ENCODE measurements at regions not wholly inside any gene's neighbourhood (a gene's known extent, or its start where the extent isn't known, plus 50 kb on each side); places are given as distances from the start of the nearest gene placed in this dataset.

GRCh38 chr3:117104792-117105191 is 395.2 kb downstream of the TUSC7 start:
- intact Hi-C loops (cut with DNase I; ENCODE audit: low total_unique reads): no loop called here

GRCh38 chr3:117105686-117106085 is 396.1 kb downstream of the TUSC7 start:
- TF ChIP-seq POLR2A (IDR thresholded peaks at IDR 0.05) (no peak), CTCF (IDR thresholded peaks at IDR 0.05) (no peak)
- intact Hi-C loops (cut with DNase I; ENCODE audit: low total_unique reads): no loop called here
- no peak overlapping the region for H3K4me3 ChIP-seq (ENCODE audit: low read depth, poor library complexity, severe bottlenecking)
- DNase-seq (ENCODE audit: low spot score in 2 of 2): no peak
- 42 to 48% methylated on average over 5 of the region's 5 CpGs for WGBS, 2 donors

More at GRCh38 chr3:117104792-117105191, 395.2 kb downstream of the TUSC7 start:
- TF ChIP-seq CTCF (IDR thresholded peaks at IDR 0.05): no peak
- no peak for TF ChIP-seq POLR2A (IDR thresholded peaks at IDR 0.05)
- 85 to 90% methylated on average over 4 of the region's 4 CpGs for WGBS, 2 donors
- H3K4me3 ChIP-seq (ENCODE audit: low read depth, poor library complexity, severe bottlenecking): no peak overlapping the region
- DNase-seq (ENCODE audit: low spot score in 2 of 2): no peak

GRCh38 chr3:117106396-117106795 is 396.8 kb downstream of the TUSC7 start:
- no peak for DNase-seq (ENCODE audit: low spot score in 2 of 2)
- WGBS, 2 donors: 82 to 85% methylated on average over 2 of the region's 2 CpGs
- intact Hi-C loops (cut with DNase I; ENCODE audit: low total_unique reads): no loop called here
- H3K4me3 ChIP-seq (ENCODE audit: low read depth, poor library complexity, severe bottlenecking): no peak overlapping the region
- no peak for TF ChIP-seq CTCF (IDR thresholded peaks at IDR 0.05)
- TF ChIP-seq POLR2A (IDR thresholded peaks at IDR 0.05): no peak

- no peak overlapping the region for H3K4me3 ChIP-seq (ENCODE audit: low read depth, poor library complexity, severe bottlenecking)
- no peak for TF ChIP-seq POLR2A (IDR thresholded peaks at IDR 0.05)
- intact Hi-C loops (cut with DNase I; ENCODE audit: low total_unique reads): no loop called here
- no peak for DNase-seq (ENCODE audit: low spot score in 2 of 2)
- 83 to 88% methylated on average over 2 of the region's 2 CpGs for WGBS, 2 donors
These were observed 398.4 kb downstream of the TUSC7 start for GRCh38 chr3:117107946-117108345.

GRCh38 chr3:117109178-117109577 is 399.6 kb downstream of the TUSC7 start:
- intact Hi-C loops (cut with DNase I; ENCODE audit: low total_unique reads): no loop called here
- TF ChIP-seq CTCF (IDR thresholded peaks at IDR 0.05): no peak
- TF ChIP-seq POLR2A (IDR thresholded peaks at IDR 0.05): no peak
- H3K4me3 ChIP-seq (ENCODE audit: low read depth, poor library complexity, severe bottlenecking): no peak overlapping the region
- 56 to 67% methylated on average over 6 of the region's 6 CpGs for WGBS, 2 donors
- DNase-seq (ENCODE audit: low spot score in 2 of 2): no peak

GRCh38 chr3:117114517-117115265 is 405.1 kb downstream of the TUSC7 start:
- intact Hi-C loops (cut with DNase I; ENCODE audit: low total_unique reads): no loop called here
- H3K4me3 ChIP-seq (ENCODE audit: low read depth, poor library complexity, severe bottlenecking): no peak overlapping the region
- WGBS, 2 donors: 76 to 80% methylated on average over 5 of the region's 5 CpGs
- no peak for DNase-seq (ENCODE audit: low spot score in 2 of 2)
- TF ChIP-seq POLR2A (IDR thresholded peaks at IDR 0.05) (no peak), CTCF (IDR thresholded peaks at IDR 0.05) (no peak)

Data from lower leg skin (tissue), 4 donors.